ENCODE measurements at regions not wholly inside any gene's neighbourhood (a gene's known extent, or its start where the extent isn't known, plus 50 kb on each side); places are given as distances from the start of the nearest gene placed in this dataset.

DNA sequence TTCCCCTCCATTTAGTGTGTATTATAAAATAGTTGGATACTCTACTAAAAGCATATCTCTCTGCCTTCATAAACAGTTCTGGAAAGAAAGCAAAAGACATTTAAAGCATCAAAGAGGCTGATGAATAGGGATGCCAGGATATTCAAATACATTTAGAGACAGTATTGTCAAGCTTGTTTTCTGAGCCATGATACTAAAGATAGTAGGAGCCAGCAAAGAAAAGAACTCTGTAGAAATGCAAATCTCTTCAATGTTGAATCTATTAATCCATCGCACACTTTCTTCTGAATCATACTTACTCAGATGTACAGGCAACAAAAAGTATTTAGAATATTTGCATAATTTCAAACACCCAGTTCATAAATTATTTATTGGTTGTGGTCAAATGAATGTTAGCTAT lies 207.1 kb upstream of the MEF2C start:
- DNase-seq (no peak), ATAC-seq (no peak)
- no peaks in the 10 kb centered on the region for H3K27me3 ChIP-seq

DNA sequence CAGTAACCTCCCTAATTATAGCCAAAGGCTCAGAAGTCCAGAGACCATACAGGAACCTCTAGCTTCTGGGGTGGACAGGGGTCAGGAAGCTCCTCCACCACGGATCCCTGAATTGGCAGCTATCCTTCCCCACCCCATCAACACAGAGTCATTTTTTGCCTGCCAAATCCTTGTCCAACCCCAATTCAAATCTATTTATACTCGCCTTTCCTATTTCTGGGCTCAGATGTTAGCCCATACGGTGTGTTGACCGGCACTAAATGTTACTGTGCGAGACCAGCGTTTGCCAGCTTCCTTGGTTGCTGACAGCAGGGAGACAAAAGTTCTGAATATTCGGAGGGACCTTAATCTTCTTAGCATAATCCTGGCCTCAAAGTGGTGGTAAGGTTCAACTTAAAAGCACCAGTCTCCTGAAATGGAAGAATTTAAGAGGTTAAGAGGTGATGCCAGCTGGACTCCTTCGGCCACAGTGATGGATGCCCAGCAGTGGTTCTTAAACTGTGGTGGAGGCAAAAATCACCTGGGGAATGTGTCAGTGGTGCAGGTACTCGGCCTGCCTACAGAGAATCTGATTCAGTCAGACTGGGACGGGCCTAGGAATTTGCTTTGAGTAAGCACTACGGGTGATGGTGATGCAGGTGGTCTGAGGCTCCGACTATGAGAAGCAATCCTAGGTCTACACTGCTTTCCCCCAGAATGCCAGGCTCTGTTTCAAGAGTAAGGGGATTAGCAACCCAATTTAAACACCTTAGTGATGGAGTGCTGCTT lies 204.8 kb upstream of the MEF2C start:
- Histone ChIP-seq H3K27ac (no peak overlapping the region), H3K4me3 (no peak overlapping the region), H3K4me1 (no peaks in the 10 kb centered on the region), H3K9me3 (no peaks in the 10 kb centered on the region), H3K27me3 (no peaks in the 10 kb centered on the region), H3K36me3 (no peaks in the 10 kb centered on the region)
- intact Hi-C loops (cut with DNase I): no loop called here
- TF ChIP-seq CTCF (IDR thresholded peaks at IDR 0.05): no peak
- ATAC-seq (no peak), DNase-seq (no peak)

More for the DNA sequence above, 207.1 kb upstream of the MEF2C start:
- no peaks in the 10 kb centered on the region for H3K36me3 ChIP-seq
- TF ChIP-seq CTCF (IDR thresholded peaks at IDR 0.05): no peak
- intact Hi-C loops (cut with DNase I): no loop called here
- H3K9me3 ChIP-seq: no peaks in the 10 kb centered on the region
- no peak overlapping the region for H3K27ac ChIP-seq
- H3K4me1 ChIP-seq: no peaks in the 10 kb centered on the region
- H3K4me3 ChIP-seq: no peak overlapping the region

DNA sequence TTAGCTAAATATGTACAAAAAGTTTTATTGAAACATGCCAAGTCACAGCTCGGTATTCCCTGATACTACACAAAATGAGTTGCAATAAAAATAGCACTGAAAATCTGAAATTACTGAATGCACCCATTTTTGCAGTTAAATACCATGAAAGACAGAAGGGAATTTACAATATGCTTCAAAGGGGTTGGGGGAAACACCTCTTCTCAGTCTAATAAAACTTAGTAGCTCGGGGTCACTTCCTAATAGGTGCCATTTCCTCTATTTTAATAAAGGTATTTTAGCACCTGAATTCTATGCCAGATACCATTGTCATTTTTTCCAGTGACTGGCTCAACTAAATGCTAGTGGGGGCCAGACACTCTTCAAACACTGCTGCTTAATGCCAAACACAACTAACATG lies 204.1 kb upstream of the MEF2C start:
- intact Hi-C loops (cut with DNase I): no loop called here
- Histone ChIP-seq H3K27me3 (no peaks in the 10 kb centered on the region), H3K9me3 (no peaks in the 10 kb centered on the region), H3K27ac (no peak overlapping the region), H3K36me3 (no peaks in the 10 kb centered on the region), H3K4me1 (no peaks in the 10 kb centered on the region), H3K4me3 (no peak overlapping the region)
- TF ChIP-seq CTCF (IDR thresholded peaks at IDR 0.05): no peak
- no peak for ATAC-seq
- DNase-seq: no peak

GRCh38 chr5:89086390-89087086 lies 203.6 kb upstream of the MEF2C start:
- no peak overlapping the region for H3K4me3 ChIP-seq
- no peak overlapping the region for H3K27ac ChIP-seq
- no peak for DNase-seq

GRCh38 chr5:89083791-89084190 lies 200.8 kb upstream of the MEF2C start:
- no peak for TF ChIP-seq CTCF (IDR thresholded peaks at IDR 0.05)
- Histone ChIP-seq H3K27me3 (no peaks in the 10 kb centered on the region), H3K4me1 (no peaks in the 10 kb centered on the region), H3K4me3 (no peak overlapping the region), H3K9me3 (no peaks in the 10 kb centered on the region), H3K27ac (no peak overlapping the region), H3K36me3 (no peaks in the 10 kb centered on the region)
- no peak for DNase-seq
- intact Hi-C loops (cut with DNase I): no loop called here
- ATAC-seq: no peak

More at GRCh38 chr5:89086390-89087086, 203.6 kb upstream of the MEF2C start:
- TF ChIP-seq CTCF (IDR thresholded peaks at IDR 0.05): no peak
- H3K9me3 ChIP-seq: no peaks in the 10 kb centered on the region
- ATAC-seq: no peak
- intact Hi-C loops (cut with DNase I): no loop called here
- H3K36me3 ChIP-seq: no peaks in the 10 kb centered on the region
- H3K27me3 ChIP-seq: no peaks in the 10 kb centered on the region
- no peaks in the 10 kb centered on the region for H3K4me1 ChIP-seq
